GM18505 (cell line): ENCODE measurements at regions not wholly inside any gene's neighbourhood (a gene's known extent, or its start where the extent isn't known, plus 50 kb on each side); places are given as distances from the start of the nearest gene placed in this dataset.
"Not testable (repeated sequence)": the region's sequence is repeated elsewhere in the genome, so short reads cannot be mapped to it uniquely, and the experiment has no call there.

Experiments
- ATAC-seq: cut with Tn5 transposase; IDR thresholded peaks from one replicate; pipeline ENCODE4 v1.9.1; 2021; ENCODE audit not compliant: unreplicated experiment
- POLR2A ChIP-seq: IDR thresholded peaks from 4 replicates; pipeline ENCODE4 v1.6.1; 2011; ENCODE audit warnings: borderline replicate concordance; ENCODE audit not compliant: insufficient read depth, insufficient read length; ENCODE audit errors: extremely low read depth

GRCh38 chr22:49519117-49519737 lies 308.4 kb downstream of the BRD1 start:
- ATAC-seq: no peak
- no peak for TF ChIP-seq POLR2A

- ATAC-seq: no peak
- TF ChIP-seq POLR2A: no peak
Measured at GRCh38 chr22:49518436-49518970, 309.2 kb downstream of the BRD1 start.

GRCh38 chr22:49517667-49518185 lies 309.9 kb downstream of the BRD1 start:
- no peak for ATAC-seq
- no peak for TF ChIP-seq POLR2A

GRCh38 chr22:49517211-49517610 lies 310.5 kb downstream of the BRD1 start:
- TF ChIP-seq POLR2A: no peak
- ATAC-seq: no peak

- no peak for ATAC-seq
- no peak for TF ChIP-seq POLR2A
Measured at GRCh38 chr22:49515475-49515874, 312.2 kb downstream of the BRD1 start.

GRCh38 chr22:49514641-49515040 lies 313.0 kb downstream of the BRD1 start:
- no peak for ATAC-seq
- TF ChIP-seq POLR2A: no peak

GRCh38 chr22:49514211-49514610 lies 313.5 kb downstream of the BRD1 start:
- no peak for ATAC-seq
- no peak for TF ChIP-seq POLR2A

- no peak for ATAC-seq
- TF ChIP-seq POLR2A: no peak
Measured at GRCh38 chr22:49513358-49513851, 314.3 kb downstream of the BRD1 start.

GRCh38 chr22:49512487-49513165 lies 315.0 kb downstream of the BRD1 start:
- ATAC-seq: no peak
- no peak for TF ChIP-seq POLR2A

GRCh38 chr22:49511393-49512189 lies 316.1 kb downstream of the BRD1 start:
- ATAC-seq: not testable (repeated sequence)

- no peak for ATAC-seq
- TF ChIP-seq POLR2A: no peak
Measured at GRCh38 chr22:49510718-49511117, 317.0 kb downstream of the BRD1 start.

GRCh38 chr22:49509016-49509415 lies 318.7 kb downstream of the BRD1 start:
- no peak for ATAC-seq
- no peak for TF ChIP-seq POLR2A

GRCh38 chr22:49508561-49508960 lies 319.1 kb downstream of the BRD1 start:
- no peak for TF ChIP-seq POLR2A
- ATAC-seq: no peak
